KMS-11 (cell line): ENCODE measurements at regions not wholly inside any gene's neighbourhood (a gene's known extent, or its start where the extent isn't known, plus 50 kb on each side); places are given as distances from the start of the nearest gene placed in this dataset.

ENCODE experiments used
- H2AFZ ChIP-seq: fragments of 200-600 bp; sonication (generic); 2 replicates; pipeline ENCODE4 v1.6.1; 2016; ENCODE audit warnings: antibody characterized with exemption, mixed run types, low read depth
- H3K27ac ChIP-seq: fragments of 200-600 bp; sonication (generic); 2 replicates; pipeline ENCODE4 v1.6.1; 2016; ENCODE audit warnings: mild to moderate bottlenecking, mixed run types
- H3K27me3 ChIP-seq: fragments of 200-600 bp; sonication (generic); 2 replicates; pipeline ENCODE4 v1.6.1; 2017; ENCODE audit warnings: mild to moderate bottlenecking, low read depth, mixed run types, moderate library complexity; ENCODE audit not compliant: insufficient read depth
- H3K36me3 ChIP-seq: fragments of 200-600 bp; sonication (generic); 2 replicates; pipeline ENCODE4 v1.6.1; 2017; ENCODE audit warnings: mild to moderate bottlenecking, mixed run types; ENCODE audit not compliant: insufficient read depth
- H3K4me1 ChIP-seq: fragments of 200-600 bp; sonication (generic); 2 replicates; pipeline ENCODE4 v1.6.1; 2016; ENCODE audit warnings: mild to moderate bottlenecking, low read depth, mixed run types; ENCODE audit not compliant: poor library complexity, severe bottlenecking
- H3K4me2 ChIP-seq: fragments of 200-600 bp; sonication (generic); 2 replicates; pipeline ENCODE4 v1.7.0; 2016; ENCODE audit warnings: mild to moderate bottlenecking, mixed run types
- H3K4me3 ChIP-seq: fragments of 200-600 bp; sonication (generic); IDR thresholded peaks from 2 replicates; pipeline ENCODE4 v1.6.1; 2017; ENCODE audit warnings: low read depth, low read length, mixed read lengths; ENCODE audit not compliant: insufficient read depth
- H3K79me2 ChIP-seq: fragments of 200-600 bp; sonication (generic); 2 replicates; pipeline ENCODE4 v1.6.1; 2016; ENCODE audit warnings: low read depth, mixed run types; ENCODE audit not compliant: insufficient read depth
- H3K9ac ChIP-seq: fragments of 200-600 bp; sonication (generic); 2 replicates; pipeline ENCODE4 v1.6.1; 2016; ENCODE audit warnings: mild to moderate bottlenecking, mixed run types
- H4K20me1 ChIP-seq: fragments of 200-600 bp; sonication (generic); 2 replicates; pipeline ENCODE4 v1.6.1; 2016; ENCODE audit warnings: mild to moderate bottlenecking, mixed run types; ENCODE audit not compliant: insufficient read depth
- CTCF ChIP-seq: fragments of 200-600 bp; sonication (generic); conservative IDR thresholded peaks from 2 replicates; pipeline ENCODE4 v1.6.1; 2017; ENCODE audit warnings: low read depth, mild to moderate bottlenecking, antibody characterized with exemption, low read length, moderate library complexity, mixed read lengths

GRCh38 chr20:24147479-24147878 is 158.9 kb upstream of the GGTLC1 start:
- no peak for TF ChIP-seq CTCF
- no peak overlapping the region for H3K4me3 ChIP-seq
- H3K27ac ChIP-seq = peak overlapping the region; percentile 88
- H3K27me3 ChIP-seq = no peaks in the 10 kb centered on the region
- no peaks in the 10 kb centered on the region for H4K20me1 ChIP-seq
- H3K9ac ChIP-seq = peak overlapping the region; percentile 56; the same call in 1 of the 2 replicates
- peak overlapping the region; percentile 20; the same call in 1 of the 2 replicates for H2AFZ ChIP-seq
- H3K4me1 ChIP-seq = peaks cover 38% of the 10 kb centered on the region
- peak overlapping the region; percentile 97 for H3K4me2 ChIP-seq
- no peaks in the 10 kb centered on the region for H3K36me3 ChIP-seq
- H3K79me2 ChIP-seq = no peaks in the 10 kb centered on the region

GRCh38 chr20:24146231-24146634 is 157.7 kb upstream of the GGTLC1 start:
- H3K4me2 ChIP-seq = no peak overlapping the region
- TF ChIP-seq CTCF = no peak
- H2AFZ ChIP-seq = no peak overlapping the region
- no peak overlapping the region for H3K9ac ChIP-seq
- peak overlapping the region; percentile 88; the same call in 1 of the 2 replicates for H3K27ac ChIP-seq
- H3K79me2 ChIP-seq = no peaks in the 10 kb centered on the region
- no peaks in the 10 kb centered on the region for H3K36me3 ChIP-seq
- H3K27me3 ChIP-seq = no peaks in the 10 kb centered on the region
- H3K4me1 ChIP-seq = peaks cover 38% of the 10 kb centered on the region
- H3K4me3 ChIP-seq = no peak overlapping the region
- H4K20me1 ChIP-seq = no peaks in the 10 kb centered on the region

- H3K27me3 ChIP-seq = no peaks in the 10 kb centered on the region
- TF ChIP-seq CTCF = no peak
- H3K4me3 ChIP-seq = no peak overlapping the region
- no peak overlapping the region for H3K4me2 ChIP-seq
- peaks cover 36% of the 10 kb centered on the region for H3K4me1 ChIP-seq
- no peaks in the 10 kb centered on the region for H4K20me1 ChIP-seq
- no peak overlapping the region for H3K27ac ChIP-seq
- H2AFZ ChIP-seq = no peak overlapping the region
- no peaks in the 10 kb centered on the region for H3K36me3 ChIP-seq
- H3K9ac ChIP-seq = no peak overlapping the region
- no peaks in the 10 kb centered on the region for H3K79me2 ChIP-seq
These were observed 155.8 kb upstream of the GGTLC1 start for GRCh38 chr20:24144371-24144770.

- Histone ChIP-seq H3K4me1 (peaks cover 6% of the 10 kb centered on the region), H3K4me3 (no peak overlapping the region), H3K27ac (no peak overlapping the region), H4K20me1 (no peaks in the 10 kb centered on the region), H3K36me3 (no peaks in the 10 kb centered on the region), H3K27me3 (no peaks in the 10 kb centered on the region), H3K4me2 (no peak overlapping the region), H3K9ac (no peak overlapping the region), H2AFZ (no peak overlapping the region), H3K79me2 (no peaks in the 10 kb centered on the region)
- TF ChIP-seq CTCF = no peak
These were observed 152.5 kb upstream of the GGTLC1 start for GRCh38 chr20:24141111-24141510.

- no peaks in the 10 kb centered on the region for H3K27me3 ChIP-seq
- no peaks in the 10 kb centered on the region for H4K20me1 ChIP-seq
- no peak overlapping the region for H3K4me2 ChIP-seq
- H3K79me2 ChIP-seq = no peaks in the 10 kb centered on the region
- H2AFZ ChIP-seq = no peak overlapping the region
- no peak overlapping the region for H3K9ac ChIP-seq
- no peak overlapping the region for H3K27ac ChIP-seq
- H3K4me1 ChIP-seq = no peaks in the 10 kb centered on the region
- no peak for TF ChIP-seq CTCF
- H3K4me3 ChIP-seq = no peak overlapping the region
- H3K36me3 ChIP-seq = no peaks in the 10 kb centered on the region
These were observed 151.3 kb upstream of the GGTLC1 start for GRCh38 chr20:24139846-24140245.
